B cell (primary cell): ENCODE measurements at regions not wholly inside any gene's neighbourhood (a gene's known extent, or its start where the extent isn't known, plus 50 kb on each side); places are given as distances from the start of the nearest gene placed in this dataset.

ENCODE experiments used
- ATAC-seq: fragments of 200-7000 bp; cut with Tn5 transposase; one replicate; pipeline ENCODE4 v1.10.0; 2021; ENCODE audit warnings: low read depth, mild to moderate bottlenecking, moderate number of reproducible peaks, moderate library complexity
- CTCF ChIA-PET: fragments of 350-600 bp; sonication (Branson Sonifier 250); formaldehyde crosslinking; loops from one replicate; lab custom pipeline; 2021; ENCODE audit warnings: antibody characterized with exemption, inconsistent platforms; lab: Charles Lee
- POLR2A ChIA-PET: fragments of 350-600 bp; sonication (Branson Sonifier 250); formaldehyde crosslinking; loops from one replicate; lab custom pipeline; 2021; ENCODE audit warnings: antibody characterized with exemption; lab: Charles Lee
- DNase-seq: peaks from one replicate; pipeline ENCODE4 v3.0.0; 2013
- H2AFZ ChIP-seq: 2 replicates; pipeline ENCODE4 v1.6.1; 2012; ENCODE audit warnings: mild to moderate bottlenecking, low read depth, low read length; ENCODE audit not compliant: insufficient read depth, poor library complexity, severe bottlenecking
- H3K27ac ChIP-seq, 2 donors: 1 replicate in 1 of 2; 2 replicates in 1 of 2; pipeline ENCODE4 v1.5.1; 2012 to 2013; ENCODE audit warnings: low read length in 2 of 2, mild to moderate bottlenecking in 2 of 2, moderate library complexity in 1 of 2
- H3K27me3 ChIP-seq, 4 experiments: fragments of 200-600 bp in 1 of 4; sonication (generic) in 1 of 4; replicated peaks in 1 of 4; 1 replicate in 2 of 4; 2 replicates in 2 of 4; pipeline versions ENCODE4 v1.6.1 to v1.7.0; 2013 to 2016; ENCODE audit warnings: low read length in 3 of 4, mild to moderate bottlenecking in 2 of 4, mixed read lengths in 1 of 4, moderate library complexity in 1 of 4; ENCODE audit not compliant: insufficient read depth in 4 of 4, control insufficient read depth in 3 of 4; ENCODE audit errors: control extremely low read depth in 1 of 4
- H3K36me3 ChIP-seq, 2 experiments: replicated peaks in 1 of 2; 1 replicate in 1 of 2; 2 replicates in 1 of 2; pipeline versions ENCODE4 v1.6.1 to v1.7.1; 2013; ENCODE audit warnings: low read length in 1 of 2; ENCODE audit not compliant: insufficient read depth in 2 of 2, control insufficient read depth in 1 of 2; ENCODE audit errors: control extremely low read depth in 1 of 2, extremely low read depth in 1 of 2
- H3K4me1 ChIP-seq, 2 donors: fragments of 200-600 bp in 1 of 2; sonication (generic) in 1 of 2; 1 replicate in 1 of 2; 2 replicates in 1 of 2; pipeline versions ENCODE4 v1.5.1 to v1.6.1; 2013 to 2017; ENCODE audit warnings: low read length in 2 of 2; ENCODE audit not compliant: control insufficient read depth in 2 of 2, insufficient read depth in 2 of 2
- H3K4me2 ChIP-seq: replicated peaks from 2 replicates; pipeline ENCODE3; 2012; ENCODE audit warnings: mild to moderate bottlenecking, low read depth, low read length; ENCODE audit not compliant: poor library complexity, severe bottlenecking
- H3K4me3 ChIP-seq, 5 experiments: fragments of 200-600 bp in 1 of 5; sonication (generic) in 1 of 5; 1 replicate in 3 of 5; 2 replicates in 2 of 5; pipeline versions ENCODE4 v1.5.1 to v1.7.0; 2011 to 2016; ENCODE audit warnings: low read length in 4 of 5, mild to moderate bottlenecking in 4 of 5, low read depth in 2 of 5, control low read depth in 1 of 5, moderate library complexity in 1 of 5; ENCODE audit not compliant: insufficient read depth in 1 of 5; ENCODE audit errors: control extremely low read depth in 1 of 5, extremely low read depth in 1 of 5
- H3K79me2 ChIP-seq: fragments of 200-600 bp; sonication (generic); one replicate; pipeline ENCODE4 v1.6.0; 2016; ENCODE audit warnings: low read length; ENCODE audit not compliant: control insufficient read depth, insufficient read depth
- H3K9ac ChIP-seq: fragments of 200-600 bp; sonication (generic); 2 replicates; pipeline ENCODE4 v1.6.1; 2017; ENCODE audit warnings: mild to moderate bottlenecking, low read length, moderate library complexity
- H3K9me3 ChIP-seq, 3 donors: one replicate each; pipeline versions ENCODE4 v1.6.1 to v1.7.1; 2013; ENCODE audit warnings: low read length in 2 of 3; ENCODE audit not compliant: control insufficient read depth in 2 of 3, insufficient read depth in 1 of 3; ENCODE audit errors: control extremely low read depth in 1 of 3
- H4K20me1 ChIP-seq: 2 replicates; pipeline ENCODE4 v1.6.0; 2012; ENCODE audit warnings: mild to moderate bottlenecking, low read length; ENCODE audit not compliant: insufficient read depth, control insufficient read depth, poor library complexity, severe bottlenecking
- H3K27ac Mint-ChIP-seq: one replicate; pipeline ENCODE4 v1.8.0; 2021; ENCODE audit warnings: mixed read lengths
- H3K27me3 Mint-ChIP-seq: one replicate; pipeline ENCODE4 v1.8.0; 2021; ENCODE audit warnings: mixed read lengths
- H3K4me1 Mint-ChIP-seq: one replicate; pipeline ENCODE4 v1.8.0; 2021; ENCODE audit warnings: mixed read lengths
- H3K4me3 Mint-ChIP-seq: one replicate; pipeline ENCODE4 v1.8.0; 2021; ENCODE audit warnings: mixed read lengths
- H3K9me3 Mint-ChIP-seq: one replicate; pipeline ENCODE4 v1.8.0; 2022; ENCODE audit warnings: mixed read lengths; ENCODE audit not compliant: insufficient read depth
- EZH2 ChIP-seq: IDR thresholded peaks from 2 replicates; pipeline ENCODE4 v1.6.1; 2012; ENCODE audit warnings: borderline replicate concordance, low read depth, mild to moderate bottlenecking, moderate library complexity, low read length; ENCODE audit not compliant: insufficient read depth, poor library complexity, severe bottlenecking
- WGBS: methylation state at CpG from one replicate; pipeline ENCODE4 v1.1.5; 2013; ENCODE audit warnings: missing lambda C conversion rate; ENCODE audit not compliant: insufficient coverage; 5-methylcytosine and 5-hydroxymethylcytosine counted together
- intact Hi-C: fragments of 100-400 bp; cut with micrococcal nuclease; formaldehyde crosslinking; loops from one replicate; pipeline ENCODE4 v1.10.0; 2022
- TF ChIP-seq, protein P1 (sequence below): fragments of 200-600 bp; IDR thresholded peaks from one replicate; pipeline ENCODE4 v1.8.0; 2022; ENCODE audit warnings: antibody characterized with exemption, mild to moderate bottlenecking

GRCh38 chrX:120761810-120762209 is 113.9 kb downstream of the CT47B1 start:
- intact Hi-C loops = no loop called here
- H3K4me2 ChIP-seq = no peak overlapping the region

DNA sequence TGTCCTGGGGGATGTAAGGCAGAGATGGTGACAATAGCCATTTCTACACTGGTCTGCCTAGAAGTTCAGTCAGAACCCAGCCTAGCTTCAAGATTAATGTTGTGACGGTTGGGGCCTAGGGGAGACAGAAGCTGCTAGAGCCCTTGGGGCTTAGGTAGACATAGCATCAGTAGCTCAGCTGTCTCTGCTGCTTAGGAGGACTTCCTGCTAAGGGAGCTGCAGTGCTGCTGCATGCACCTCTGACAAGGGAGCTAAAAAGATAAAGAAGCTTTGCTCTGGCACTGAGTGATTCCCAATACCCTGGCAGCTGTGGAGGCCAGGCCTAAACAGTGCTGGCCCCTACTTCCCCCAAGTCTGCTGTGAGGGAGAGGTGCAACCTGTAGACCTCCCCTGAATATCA is 116.0 kb downstream of the CT47B1 start:
- CTCF ChIA-PET = interaction anchor here (1.4 kb wide), 2 partner anchors 10 to 29 kb away, joined by 3 to 4 read pairs; no protein-coding TSS in a partner anchor
- H3K4me2 ChIP-seq = no peak overlapping the region
- no peak for DNase-seq

More at GRCh38 chrX:120761810-120762209, 113.9 kb downstream of the CT47B1 start:
- Histone ChIP-seq H3K4me1 (peaks cover 16 to 19% of the 10 kb centered on the region in 2 donors), H3K27ac (no peak overlapping the region), H3K36me3 (no peaks in the 10 kb centered on the region), H3K9me3 (no peaks in the 10 kb centered on the region), H4K20me1 (no peaks in the 10 kb centered on the region), H3K4me3 (no peak overlapping the region), H2AFZ (no peak overlapping the region), H3K9ac (no peak overlapping the region), H3K79me2 (no peaks in the 10 kb centered on the region), H3K27me3 (no peaks in the 10 kb centered on the region)
- WGBS = no CpG with 5 or more reads among the region's 4 CpGs
- DNase-seq = no peak
- ATAC-seq = no peak
- no peak overlapping the region for H3K27ac Mint-ChIP-seq
- TF ChIP-seq, protein P1, sequence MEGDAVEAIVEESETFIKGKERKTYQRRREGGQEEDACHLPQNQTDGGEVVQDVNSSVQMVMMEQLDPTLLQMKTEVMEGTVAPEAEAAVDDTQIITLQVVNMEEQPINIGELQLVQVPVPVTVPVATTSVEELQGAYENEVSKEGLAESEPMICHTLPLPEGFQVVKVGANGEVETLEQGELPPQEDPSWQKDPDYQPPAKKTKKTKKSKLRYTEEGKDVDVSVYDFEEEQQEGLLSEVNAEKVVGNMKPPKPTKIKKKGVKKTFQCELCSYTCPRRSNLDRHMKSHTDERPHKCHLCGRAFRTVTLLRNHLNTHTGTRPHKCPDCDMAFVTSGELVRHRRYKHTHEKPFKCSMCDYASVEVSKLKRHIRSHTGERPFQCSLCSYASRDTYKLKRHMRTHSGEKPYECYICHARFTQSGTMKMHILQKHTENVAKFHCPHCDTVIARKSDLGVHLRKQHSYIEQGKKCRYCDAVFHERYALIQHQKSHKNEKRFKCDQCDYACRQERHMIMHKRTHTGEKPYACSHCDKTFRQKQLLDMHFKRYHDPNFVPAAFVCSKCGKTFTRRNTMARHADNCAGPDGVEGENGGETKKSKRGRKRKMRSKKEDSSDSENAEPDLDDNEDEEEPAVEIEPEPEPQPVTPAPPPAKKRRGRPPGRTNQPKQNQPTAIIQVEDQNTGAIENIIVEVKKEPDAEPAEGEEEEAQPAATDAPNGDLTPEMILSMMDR = no peak
- no peak for TF ChIP-seq EZH2
- no peaks in the 10 kb centered on the region for H3K27me3 Mint-ChIP-seq
- POLR2A ChIA-PET = no interaction called here
- H3K9me3 Mint-ChIP-seq = no peaks in the 10 kb centered on the region
- peaks cover 30% of the 10 kb centered on the region for H3K4me1 Mint-ChIP-seq
- H3K4me3 Mint-ChIP-seq = no peak overlapping the region
- CTCF ChIA-PET = no interaction called here

More for the DNA sequence above, 116.0 kb downstream of the CT47B1 start:
- Histone ChIP-seq H3K4me3 (no peak overlapping the region), H2AFZ (peak overlapping the region; percentile 64), H3K36me3 (no peaks in the 10 kb centered on the region), H3K9ac (no peak overlapping the region), H3K27ac (no peak overlapping the region), H3K9me3 (no peaks in the 10 kb centered on the region), H3K27me3 (no peaks in the 10 kb centered on the region), H3K79me2 (no peaks in the 10 kb centered on the region), H4K20me1 (no peaks in the 10 kb centered on the region), H3K4me1 (peaks cover 37 to 40% of the 10 kb centered on the region in 2 donors)
- no peak overlapping the region for H3K4me3 Mint-ChIP-seq
- H3K4me1 Mint-ChIP-seq = peaks cover 51% of the 10 kb centered on the region
- intact Hi-C loops = loop anchor here (10.0 kb wide), 1 partner anchor 55 kb away; no protein-coding TSS in a partner anchor
- H3K27ac Mint-ChIP-seq = no peak overlapping the region
- no peak for ATAC-seq
- 40% methylated on average over 1 of the region's 1 CpG for WGBS
- POLR2A ChIA-PET = no interaction called here
- no peaks in the 10 kb centered on the region for H3K9me3 Mint-ChIP-seq
- no peak for TF ChIP-seq EZH2
- TF ChIP-seq, protein P1 = no peak
- H3K27me3 Mint-ChIP-seq = no peaks in the 10 kb centered on the region
